DND-41 (cell line): ENCODE measurements at regions not wholly inside any gene's neighbourhood (a gene's known extent, or its start where the extent isn't known, plus 50 kb on each side); places are given as distances from the start of the nearest gene placed in this dataset.

Experiments used
- ATAC-seq: fragments of 200-7000 bp; cut with Tn5 transposase; 3 replicates; pipeline ENCODE4 v1.9.1; 2021; ENCODE audit warnings: low read depth; ENCODE audit not compliant: insufficient read depth
- DNase-seq: peaks from one replicate; pipeline ENCODE4 v3.0.0-alpha.2; 2020
- H2AFZ ChIP-seq: 2 replicates; pipeline ENCODE4 v1.6.0; 2012; ENCODE audit warnings: low read depth, low read length
- H3K27ac ChIP-seq: 2 replicates; pipeline ENCODE4 v1.5.1; 2012; ENCODE audit warnings: low read length, inconsistent platforms
- H3K27me3 ChIP-seq: fragments of 200-600 bp; sonication (generic); 2 replicates; pipeline ENCODE4 v1.6.0; 2012; ENCODE audit warnings: low read length, mild to moderate bottlenecking, inconsistent platforms; ENCODE audit not compliant: insufficient read depth, poor library complexity
- H3K36me3 ChIP-seq: 2 replicates; pipeline ENCODE4 v1.5.1; 2012; ENCODE audit warnings: low read length, inconsistent platforms; ENCODE audit not compliant: insufficient read depth
- H3K4me1 ChIP-seq: 2 replicates; pipeline ENCODE4 v1.5.1; 2012; ENCODE audit warnings: mild to moderate bottlenecking, low read length; ENCODE audit not compliant: insufficient read depth
- H3K4me2 ChIP-seq: 2 replicates; pipeline ENCODE4 v1.6.0; 2012; ENCODE audit warnings: mild to moderate bottlenecking, moderate library complexity, low read length, inconsistent platforms; ENCODE audit not compliant: insufficient read depth
- H3K4me3 ChIP-seq, 2 experiments: fragments of 200-600 bp in 1 of 2; shearing (Covaris generic) in 1 of 2; 2 replicates each; pipeline ENCODE4 v1.5.1; 2012 to 2016; ENCODE audit warnings: inconsistent platforms in 2 of 2, low read length in 2 of 2, mild to moderate bottlenecking in 2 of 2, low read depth in 1 of 2, moderate library complexity in 1 of 2
- H3K79me2 ChIP-seq: 2 replicates; pipeline ENCODE4 v1.6.0; 2012; ENCODE audit warnings: low read length, inconsistent platforms; ENCODE audit not compliant: insufficient read depth
- H3K9ac ChIP-seq: 2 replicates; pipeline ENCODE4 v1.6.0; 2012; ENCODE audit warnings: low read depth, mild to moderate bottlenecking, inconsistent platforms, low read length, moderate library complexity
- H3K9me3 ChIP-seq: 2 replicates; pipeline ENCODE4 v1.5.1; 2012; ENCODE audit warnings: low read length, moderate library complexity, mild to moderate bottlenecking, inconsistent platforms; ENCODE audit not compliant: insufficient read depth, severe bottlenecking
- H4K20me1 ChIP-seq: 2 replicates; pipeline ENCODE4 v1.6.0; 2012; ENCODE audit warnings: low read length; ENCODE audit not compliant: insufficient read depth
- CTCF ChIP-seq: IDR thresholded peaks from 2 replicates; pipeline ENCODE4 v1.5.1; 2012; ENCODE audit warnings: borderline replicate concordance, low read length, moderate library complexity, mild to moderate bottlenecking; ENCODE audit not compliant: poor library complexity, severe bottlenecking; ENCODE audit errors: extremely low read depth
- EZH2 ChIP-seq: IDR thresholded peaks from 3 replicates; pipeline ENCODE4 v1.6.1; 2012; ENCODE audit warnings: borderline replicate concordance, low read depth, mild to moderate bottlenecking, moderate library complexity, low read length, inconsistent platforms; ENCODE audit not compliant: severe bottlenecking

GRCh38 chr4:96916711-96917110 is 1076.8 kb downstream of the PDHA2 start:
- H3K4me3 ChIP-seq, result no peak overlapping the region
- no peak overlapping the region for H2AFZ ChIP-seq
- H3K4me1 ChIP-seq, result peaks cover 5% of the 10 kb centered on the region; the same call in 1 of the 2 replicates
- ATAC-seq (no peak), DNase-seq (no peak)
- H3K27ac ChIP-seq, result no peak overlapping the region
- H3K4me2 ChIP-seq, result no peak overlapping the region
- TF ChIP-seq CTCF, result no peak
- no peak for TF ChIP-seq EZH2
- no peaks in the 10 kb centered on the region for H4K20me1 ChIP-seq
- H3K9me3 ChIP-seq, result no peaks in the 10 kb centered on the region
- H3K9ac ChIP-seq, result no peak overlapping the region
- H3K79me2 ChIP-seq, result no peaks in the 10 kb centered on the region
- H3K27me3 ChIP-seq, result no peaks in the 10 kb centered on the region
- H3K36me3 ChIP-seq, result no peaks in the 10 kb centered on the region

DNA sequence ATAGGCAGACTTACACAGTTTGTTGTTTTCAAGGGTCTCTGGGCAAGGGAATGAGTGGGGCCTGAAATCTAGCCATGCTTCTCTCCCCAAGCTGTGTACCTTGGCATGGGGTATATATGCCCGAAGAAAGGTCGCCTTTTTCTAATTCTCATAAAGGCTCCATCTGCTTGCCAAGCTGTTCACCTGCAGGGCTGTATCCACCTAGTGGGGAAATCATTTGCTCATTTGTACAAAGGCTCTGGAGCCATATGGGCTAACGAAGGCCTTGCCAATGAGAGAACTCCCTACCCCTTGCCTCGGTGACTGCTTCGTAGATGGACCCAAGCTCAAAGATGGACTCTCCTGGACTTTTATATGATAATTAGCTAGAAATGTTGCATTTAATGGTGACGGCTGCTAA is 1097.0 kb downstream of the PDHA2 start:
- Histone ChIP-seq H3K4me2 (no peak overlapping the region), H3K27me3 (no peaks in the 10 kb centered on the region), H3K79me2 (no peaks in the 10 kb centered on the region), H3K9me3 (no peaks in the 10 kb centered on the region), H3K27ac (no peak overlapping the region), H3K9ac (no peak overlapping the region), H2AFZ (no peak overlapping the region), H3K36me3 (no peaks in the 10 kb centered on the region), H3K4me1 (peaks cover 14% of the 10 kb centered on the region; the same call in 1 of the 2 replicates), H4K20me1 (no peaks in the 10 kb centered on the region), H3K4me3 (no peak overlapping the region)
- TF ChIP-seq EZH2 (no peak), CTCF (no peak)
- DNase-seq (no peak), ATAC-seq (no peak)

GRCh38 chr4:96946552-96946951 is 1106.7 kb downstream of the PDHA2 start:
- Histone ChIP-seq H3K9me3 (peaks cover 4% of the 10 kb centered on the region), H3K36me3 (no peaks in the 10 kb centered on the region), H4K20me1 (no peaks in the 10 kb centered on the region), H3K27ac (no peak overlapping the region), H3K79me2 (no peaks in the 10 kb centered on the region), H3K4me2 (no peak overlapping the region), H3K4me3 (no peak overlapping the region), H3K9ac (no peak overlapping the region), H3K4me1 (peaks cover 36% of the 10 kb centered on the region), H2AFZ (no peak overlapping the region), H3K27me3 (no peaks in the 10 kb centered on the region)
- TF ChIP-seq CTCF, result no peak
- TF ChIP-seq EZH2, result no peak
- no peak for DNase-seq
- ATAC-seq, result no peak

DNA sequence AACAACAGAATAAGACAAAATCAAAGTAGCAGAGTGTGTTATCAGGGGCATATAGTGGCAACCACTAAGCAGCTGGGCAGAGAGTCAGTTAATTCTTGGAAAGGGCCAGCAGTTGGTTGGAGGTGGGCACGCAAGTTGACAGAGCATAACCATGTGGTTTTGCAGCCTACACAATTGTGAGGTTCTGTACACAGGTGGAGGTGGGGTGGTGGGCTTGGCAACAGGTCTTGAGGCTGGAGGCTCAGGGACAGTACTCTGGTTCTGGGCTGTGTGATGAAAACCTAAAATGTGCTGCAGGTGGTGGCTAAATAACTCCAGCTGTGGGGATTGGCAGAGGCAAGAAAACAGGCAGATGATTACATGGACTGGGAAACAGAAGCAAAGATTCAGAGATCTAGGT is 1112.7 kb downstream of the PDHA2 start:
- ATAC-seq (peak; percentile 93), DNase-seq (peak; percentile 87)
- 0 out of 4 replicates have a peak overlapping the region, but pooled peaks of 1 of the 2 experiments have one; percentile 18 for H3K4me3 ChIP-seq
- no peaks in the 10 kb centered on the region for H3K79me2 ChIP-seq
- H3K27me3 ChIP-seq, result no peaks in the 10 kb centered on the region
- H2AFZ ChIP-seq, result peak overlapping the region; percentile 24; the same call in 1 of the 2 replicates
- H4K20me1 ChIP-seq, result no peaks in the 10 kb centered on the region
- peaks cover 41% of the 10 kb centered on the region for H3K4me1 ChIP-seq
- H3K27ac ChIP-seq, result peak overlapping the region; percentile 84
- peak overlapping the region; percentile 41; the same call in 1 of the 2 replicates for H3K4me2 ChIP-seq
- no peak for TF ChIP-seq EZH2
- no peak for TF ChIP-seq CTCF
- peak overlapping the region; percentile 33; the same call in 1 of the 2 replicates for H3K9ac ChIP-seq
- H3K9me3 ChIP-seq, result peaks cover 4% of the 10 kb centered on the region
- no peaks in the 10 kb centered on the region for H3K36me3 ChIP-seq
